SH-SY5Y (cell line): ENCODE measurements at regions not wholly inside any gene's neighbourhood (a gene's known extent, or its start where the extent isn't known, plus 50 kb on each side); places are given as distances from the start of the nearest gene placed in this dataset.

Experiments
- GATA2 ChIP-seq: IDR thresholded peaks from 2 replicates; pipeline ENCODE4 v1.6.1; 2011; ENCODE audit warnings: mild to moderate bottlenecking, low read depth, low read length
- GATA3 ChIP-seq: IDR thresholded peaks from 2 replicates; pipeline ENCODE4 v1.6.1; 2011; ENCODE audit warnings: low read depth, mild to moderate bottlenecking, low read length, moderate library complexity

DNA sequence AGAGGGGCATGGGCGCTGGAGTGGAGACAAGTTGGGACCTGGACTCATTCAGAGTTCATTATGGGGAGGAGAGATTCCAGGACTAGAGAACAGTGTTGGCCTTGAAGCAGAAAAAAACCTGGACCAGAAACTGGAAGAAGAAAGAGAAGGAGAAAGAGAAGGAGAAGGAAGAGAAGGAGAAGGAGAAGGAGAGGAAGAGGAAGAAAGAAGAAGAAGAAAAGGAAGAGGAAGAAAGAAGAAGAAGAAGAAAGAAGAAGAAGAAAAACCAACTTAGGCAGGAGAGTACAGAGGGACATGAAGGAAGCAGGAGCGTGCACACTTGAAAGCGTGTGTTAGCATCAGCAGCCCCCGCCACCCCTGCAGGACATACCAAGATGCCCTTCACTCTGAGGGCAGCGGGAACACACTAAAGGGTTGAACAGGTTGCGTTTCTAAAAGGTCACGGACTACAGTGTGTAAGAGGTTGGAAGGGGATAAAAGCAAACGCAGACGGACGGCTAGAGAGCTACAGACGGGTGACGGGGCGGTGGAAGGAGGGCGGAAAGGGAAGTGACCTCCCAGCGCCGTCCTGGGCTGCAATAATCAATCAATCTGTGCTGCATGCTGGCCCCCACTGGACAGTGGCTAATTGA lies 95.3 kb downstream of the SEC61G start:
- TF ChIP-seq GATA2 = no peak; the same call in 1 of the 2 replicates
- no peak for TF ChIP-seq GATA3

DNA sequence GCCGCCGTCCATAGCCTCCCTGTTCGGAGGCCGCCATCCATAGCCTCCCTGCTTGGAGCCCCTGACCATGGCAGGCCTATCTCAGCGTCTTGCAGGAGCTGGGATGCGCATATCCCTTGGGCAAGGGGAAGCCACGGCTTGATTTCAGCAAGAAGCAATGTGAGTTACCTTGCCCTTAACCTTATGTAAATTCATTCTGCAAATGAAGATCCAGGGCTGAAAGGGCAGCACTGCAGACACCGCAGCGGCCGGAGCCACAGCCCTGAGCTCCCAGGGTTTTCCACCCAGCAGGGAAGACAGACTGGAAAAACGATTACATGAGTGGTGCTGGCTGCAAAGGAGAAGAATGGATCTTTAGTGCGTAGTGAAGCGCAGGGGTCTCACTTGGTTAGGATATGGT lies 95.8 kb downstream of the SEC61G start:
- TF ChIP-seq GATA3 (no peak), GATA2 (no peak)

DNA sequence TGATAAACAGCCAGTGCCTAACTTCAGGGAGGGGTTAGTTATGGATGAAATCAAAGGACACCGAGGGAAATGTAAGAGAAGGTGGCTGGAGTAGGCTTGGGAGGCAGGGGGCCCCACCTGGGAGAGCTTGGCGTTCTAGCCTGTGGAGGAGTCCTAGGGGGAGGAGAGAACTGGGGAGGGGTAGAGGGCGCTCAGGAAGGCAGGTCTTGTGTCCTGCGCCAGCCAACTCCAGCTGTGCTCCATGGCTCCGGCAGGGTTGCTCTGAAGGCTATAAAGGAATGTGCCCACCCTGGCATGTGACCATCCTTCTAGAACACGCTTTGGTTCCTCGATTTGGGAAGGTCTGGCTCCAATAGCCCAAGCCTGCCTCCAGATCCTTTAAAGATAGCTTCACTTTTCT lies 96.3 kb downstream of the SEC61G start:
- TF ChIP-seq GATA2 (no peak), GATA3 (no peak)

DNA sequence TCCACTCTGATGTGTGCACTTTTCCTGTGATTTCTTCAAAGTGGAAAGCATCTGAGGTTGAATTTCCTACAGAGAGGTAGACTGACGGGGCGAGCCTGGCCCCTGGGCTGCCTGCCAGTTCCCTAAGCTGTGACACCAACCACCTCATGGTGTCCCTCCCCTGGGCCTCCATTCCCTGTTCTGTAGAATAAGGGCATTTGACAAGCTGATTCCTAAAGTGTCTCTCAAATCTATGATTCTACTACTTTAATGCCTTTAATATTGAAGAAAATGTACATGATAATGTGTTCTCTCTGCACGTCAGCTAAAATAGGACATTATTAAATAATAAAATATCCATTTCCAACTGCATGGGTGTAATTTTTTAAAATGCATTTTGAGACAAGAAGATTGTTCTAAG lies 105.1 kb downstream of the SEC61G start:
- TF ChIP-seq GATA2 (no peak), GATA3 (no peak)

DNA sequence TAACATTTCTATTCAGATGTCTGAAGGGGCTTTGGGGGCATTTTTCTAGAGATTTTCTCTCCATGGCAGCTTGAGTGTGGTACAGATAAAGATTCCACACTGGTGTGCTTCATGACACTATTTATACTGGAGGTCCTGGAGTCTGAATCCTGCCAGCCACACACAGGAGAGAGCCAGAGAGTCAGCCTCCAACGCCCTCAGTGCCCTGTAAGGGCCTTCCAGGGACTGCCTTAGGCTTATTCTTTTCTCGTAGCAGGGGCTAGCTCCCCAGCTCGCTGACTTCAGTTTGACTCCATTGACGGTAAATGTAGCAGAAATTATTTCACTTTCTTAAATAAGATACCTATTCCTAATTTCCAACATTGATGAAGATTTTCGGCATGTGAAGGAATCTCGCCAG lies 100.9 kb downstream of the VSTM2A start:
- TF ChIP-seq GATA2 (no peak), GATA3 (no peak)

DNA sequence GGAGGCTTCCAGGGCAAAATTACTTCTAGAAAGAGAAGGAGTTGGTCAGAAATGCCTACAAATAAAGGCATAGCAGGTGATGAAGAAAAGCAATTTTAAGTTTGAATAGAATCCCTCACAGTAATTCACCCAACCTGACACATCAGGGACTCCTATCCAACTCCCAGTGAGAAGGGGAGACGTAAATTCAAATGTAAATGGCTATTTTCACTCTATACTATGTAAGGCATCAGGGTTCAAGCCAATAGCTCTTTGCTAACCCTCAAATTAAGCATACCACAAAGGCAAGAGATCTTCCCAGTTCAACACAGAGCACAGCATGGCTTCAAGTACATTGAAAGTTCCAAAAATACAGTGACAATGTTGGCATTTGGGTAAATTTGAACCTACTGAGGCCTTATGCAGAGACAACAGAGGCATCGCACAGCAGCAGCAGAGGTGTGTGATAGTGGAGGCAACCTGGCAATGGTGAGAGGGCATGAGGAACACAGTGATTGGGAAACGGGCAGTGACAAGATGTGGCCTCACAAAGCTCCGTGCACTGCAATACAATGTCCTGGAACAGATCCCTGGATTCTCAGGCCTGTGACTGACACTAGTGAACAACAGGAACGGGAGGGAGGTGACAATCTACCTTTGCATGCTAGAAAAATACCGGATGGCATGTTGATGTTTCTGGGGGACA lies 95.7 kb downstream of the VSTM2A start:
- TF ChIP-seq GATA3 = no peak
- TF ChIP-seq GATA2 = no peak

DNA sequence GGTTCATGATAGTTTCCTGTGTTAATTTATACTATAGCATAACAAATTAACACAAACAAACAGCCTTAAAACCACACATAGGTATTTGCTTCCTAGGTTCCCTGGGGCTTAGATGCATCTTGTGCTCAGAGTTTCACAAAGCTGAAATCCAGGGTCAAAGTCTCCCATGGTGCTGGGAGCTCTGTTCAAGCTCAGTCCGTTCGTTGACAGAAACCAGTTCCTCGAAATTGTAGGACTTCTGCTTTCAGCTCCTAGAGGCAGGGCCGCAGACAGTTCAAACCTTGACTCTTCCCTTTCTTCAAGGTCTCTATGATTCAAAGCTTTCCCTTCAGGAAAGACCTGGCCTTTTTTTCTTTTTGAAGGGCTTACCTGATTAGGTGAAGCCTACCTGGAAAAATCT lies 90.5 kb downstream of the VSTM2A start:
- no peak for TF ChIP-seq GATA2
- no peak for TF ChIP-seq GATA3

DNA sequence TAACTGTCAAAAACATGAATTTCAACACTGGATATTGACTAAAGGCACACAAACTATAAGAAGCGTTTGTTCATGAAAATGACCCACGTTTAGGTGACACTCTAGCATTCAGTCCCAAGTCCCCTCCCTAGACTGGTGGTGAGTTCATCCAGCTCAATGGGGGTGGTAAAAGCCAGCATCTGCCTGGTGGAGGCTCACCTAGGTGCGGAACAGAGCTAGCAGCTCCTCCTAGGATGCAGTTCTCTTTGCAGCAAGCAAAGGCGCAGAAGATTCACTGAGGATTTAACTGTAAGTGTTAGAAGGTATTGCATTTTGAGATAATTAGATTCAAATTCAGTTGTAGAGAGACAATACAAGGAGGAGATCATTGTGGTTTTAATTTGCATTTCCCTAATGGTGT lies 87.6 kb downstream of the VSTM2A start:
- TF ChIP-seq GATA3 (no peak), GATA2 (no peak)

DNA sequence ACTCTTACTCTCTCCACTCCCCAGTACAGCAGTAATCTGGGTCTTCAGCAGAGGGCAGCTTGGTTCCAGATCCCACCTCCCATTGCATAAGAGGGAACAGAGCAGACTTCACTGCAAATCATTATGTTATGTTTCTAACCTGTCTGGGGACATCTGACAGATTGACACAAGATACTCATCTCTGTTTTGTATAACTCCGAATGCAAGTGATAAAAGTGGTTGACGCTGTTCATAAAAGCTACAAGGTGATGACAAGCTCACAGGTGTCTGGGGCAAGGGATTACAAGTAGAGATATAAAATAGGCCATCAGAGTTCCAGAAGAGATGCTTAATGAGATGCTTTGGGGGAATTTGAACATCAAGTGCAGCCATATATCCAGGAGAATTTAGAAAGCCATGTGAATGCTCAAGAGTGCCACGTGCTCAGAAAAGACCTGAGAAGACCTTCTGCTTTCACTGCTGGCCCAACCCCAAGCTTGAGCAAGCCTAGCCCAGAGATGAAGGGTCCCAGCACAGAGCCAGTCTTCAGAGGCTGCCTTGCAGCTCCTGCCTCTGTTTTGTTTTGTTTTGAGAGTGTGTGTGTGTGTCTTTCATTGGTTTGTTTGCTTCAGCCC lies 80.6 kb downstream of the VSTM2A start:
- TF ChIP-seq GATA2 (no peak), GATA3 (no peak)
